Natural killer cell (primary cell): ENCODE measurements at regions not wholly inside any gene's neighbourhood (a gene's known extent, or its start where the extent isn't known, plus 50 kb on each side); places are given as distances from the start of the nearest gene placed in this dataset.
A peak's percentile ranks its signal among the peaks of the same experiment; 100 is the strongest.

Experiments used
- ATAC-seq, 3 donors: fragments of 150-1000 bp in 2 of 3; fragments of 200-7000 bp in 1 of 3; cut with Tn5 transposase; 1 replicate in 1 of 3; 2 replicates in 2 of 3; pipeline ENCODE4 v1.10.0; 2021; ENCODE audit warnings: mild to moderate bottlenecking in 2 of 3, moderate library complexity in 2 of 3
- DNase-seq, 2 donors: peaks; one replicate each; pipeline versions ENCODE4 v3.0.0 to v3.0.0-alpha.2; 2013 to 2021; ENCODE audit warnings: mixed read lengths in 1 of 2
- H3K27ac ChIP-seq: one replicate; pipeline ENCODE4 v1.5.1; 2013; ENCODE audit warnings: mild to moderate bottlenecking, low read length
- H3K27me3 ChIP-seq: one replicate; pipeline ENCODE4 v1.6.1; 2013; ENCODE audit warnings: low read length; ENCODE audit not compliant: control insufficient read depth, insufficient read depth
- H3K36me3 ChIP-seq: one replicate; pipeline ENCODE4 v1.6.1; 2013; ENCODE audit warnings: low read length; ENCODE audit not compliant: control insufficient read depth, insufficient read depth
- H3K4me1 ChIP-seq: one replicate; pipeline ENCODE4 v1.6.1; 2013; ENCODE audit warnings: low read length; ENCODE audit not compliant: control insufficient read depth, insufficient read depth
- H3K4me3 ChIP-seq: one replicate; pipeline ENCODE4 v1.5.1; 2013; ENCODE audit warnings: low read length
- H3K9me3 ChIP-seq: one replicate; pipeline ENCODE4 v1.6.1; 2013; ENCODE audit warnings: low read length; ENCODE audit not compliant: control insufficient read depth, insufficient read depth
- H3K27ac Mint-ChIP-seq, 2 donors: one replicate each; pipeline ENCODE4 v1.8.0; 2022; ENCODE audit warnings: mild to moderate bottlenecking in 2 of 2, mixed read lengths in 2 of 2, moderate library complexity in 1 of 2
- H3K27me3 Mint-ChIP-seq, 2 donors: one replicate each; pipeline ENCODE4 v1.8.0; 2022; ENCODE audit warnings: low read depth in 2 of 2, mixed read lengths in 2 of 2
- H3K36me3 Mint-ChIP-seq: one replicate; pipeline ENCODE4 v1.8.0; 2022; ENCODE audit warnings: mixed read lengths
- H3K4me1 Mint-ChIP-seq, 2 donors: one replicate each; pipeline ENCODE4 v1.8.0; 2022; ENCODE audit warnings: mixed read lengths in 2 of 2
- H3K4me3 Mint-ChIP-seq: one replicate; pipeline ENCODE4 v1.8.0; 2022; ENCODE audit warnings: mild to moderate bottlenecking, moderate library complexity, mixed read lengths
- H3K9me3 Mint-ChIP-seq, 2 donors: one replicate each; pipeline ENCODE4 v1.8.0; 2022; ENCODE audit warnings: mixed read lengths in 2 of 2
- WGBS: methylation state at CpG from one replicate; pipeline ENCODE4 v1.1.7; 2013; ENCODE audit warnings: missing lambda C conversion rate; ENCODE audit not compliant: insufficient coverage; 5-methylcytosine and 5-hydroxymethylcytosine counted together
- intact Hi-C: fragments of 100-400 bp; cut with micrococcal nuclease; formaldehyde crosslinking; loops from one replicate; pipeline ENCODE4 v1.14.2; 2022
- TF ChIP-seq, protein P1 (sequence below): fragments of 200-600 bp; IDR thresholded peaks from one replicate; pipeline ENCODE4 v1.8.0; 2022; ENCODE audit warnings: antibody characterized with exemption

DNA sequence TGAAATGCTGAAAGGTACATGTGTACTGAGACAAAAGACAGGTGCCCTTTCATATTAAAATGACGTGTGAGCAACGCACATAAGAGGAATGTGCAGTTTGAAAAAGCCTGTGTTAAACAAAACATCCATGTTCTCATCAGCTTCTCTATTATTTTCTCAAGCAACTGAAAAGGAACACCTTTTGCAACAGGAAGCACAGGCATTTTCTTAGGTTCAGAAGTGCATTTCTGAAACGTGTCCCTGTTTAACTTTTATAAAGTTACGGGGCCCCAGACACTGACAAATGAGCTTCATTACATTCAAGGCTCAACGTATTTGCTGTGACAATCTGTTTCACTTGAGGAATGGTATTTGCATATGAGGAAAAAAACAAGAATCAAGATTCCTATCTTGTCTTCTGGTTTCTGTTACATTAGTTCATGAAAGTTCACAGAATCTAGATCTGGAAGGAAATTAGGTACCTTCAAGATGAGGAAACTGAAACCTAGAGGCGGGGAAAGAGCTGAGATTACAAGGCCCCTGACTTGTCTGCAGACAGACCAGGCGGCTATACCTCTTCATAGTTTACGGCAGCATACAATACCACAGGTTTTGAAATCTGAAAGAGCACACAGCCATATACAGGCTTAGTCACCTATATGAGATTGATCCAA is 431.7 kb downstream of the KLF12 start:
- Mint-ChIP-seq H3K36me3 (peaks cover 6% of the 10 kb centered on the region), H3K9me3 (no peaks in the 10 kb centered on the region), H3K27ac (peak overlapping the region; percentile 77 to 78), H3K4me3 (peak overlapping the region; percentile 28), H3K27me3 (no peaks in the 10 kb centered on the region), H3K4me1 (peaks cover 13 to 34% of the 10 kb centered on the region in 2 donors)
- TF ChIP-seq, protein P1, sequence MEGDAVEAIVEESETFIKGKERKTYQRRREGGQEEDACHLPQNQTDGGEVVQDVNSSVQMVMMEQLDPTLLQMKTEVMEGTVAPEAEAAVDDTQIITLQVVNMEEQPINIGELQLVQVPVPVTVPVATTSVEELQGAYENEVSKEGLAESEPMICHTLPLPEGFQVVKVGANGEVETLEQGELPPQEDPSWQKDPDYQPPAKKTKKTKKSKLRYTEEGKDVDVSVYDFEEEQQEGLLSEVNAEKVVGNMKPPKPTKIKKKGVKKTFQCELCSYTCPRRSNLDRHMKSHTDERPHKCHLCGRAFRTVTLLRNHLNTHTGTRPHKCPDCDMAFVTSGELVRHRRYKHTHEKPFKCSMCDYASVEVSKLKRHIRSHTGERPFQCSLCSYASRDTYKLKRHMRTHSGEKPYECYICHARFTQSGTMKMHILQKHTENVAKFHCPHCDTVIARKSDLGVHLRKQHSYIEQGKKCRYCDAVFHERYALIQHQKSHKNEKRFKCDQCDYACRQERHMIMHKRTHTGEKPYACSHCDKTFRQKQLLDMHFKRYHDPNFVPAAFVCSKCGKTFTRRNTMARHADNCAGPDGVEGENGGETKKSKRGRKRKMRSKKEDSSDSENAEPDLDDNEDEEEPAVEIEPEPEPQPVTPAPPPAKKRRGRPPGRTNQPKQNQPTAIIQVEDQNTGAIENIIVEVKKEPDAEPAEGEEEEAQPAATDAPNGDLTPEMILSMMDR, result no peak
- intact Hi-C loops, result no loop called here
- Histone ChIP-seq H3K4me1 (no peaks in the 10 kb centered on the region), H3K4me3 (no peak overlapping the region), H3K36me3 (peaks cover 12% of the 10 kb centered on the region), H3K27ac (peak overlapping the region; percentile 56), H3K27me3 (no peaks in the 10 kb centered on the region), H3K9me3 (no peaks in the 10 kb centered on the region)
- DNase-seq (peak in 1 of 2 donors; percentile 79), ATAC-seq (peak; percentile 34 to 89 (median 73))
- WGBS, result 60% methylated on average over 8 of the region's 8 CpGs

DNA sequence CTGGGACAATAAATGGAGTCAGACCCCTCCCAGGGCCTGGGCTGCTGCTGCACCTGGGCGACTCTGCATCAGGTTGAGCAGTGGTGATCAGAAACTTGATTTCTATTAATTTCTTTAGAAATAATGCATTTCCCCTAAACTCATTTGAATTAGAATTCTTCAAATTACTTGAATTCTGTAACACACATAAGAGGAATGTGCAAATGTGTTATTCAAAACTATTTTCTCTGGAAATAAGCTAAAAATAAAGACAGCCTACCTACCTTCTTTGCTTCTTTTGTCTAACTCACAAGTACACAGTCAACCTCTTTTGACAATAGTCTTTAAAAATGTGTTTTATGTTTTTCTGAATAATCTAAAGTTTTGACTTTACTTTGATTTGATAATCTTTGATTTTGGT is 433.0 kb downstream of the KLF12 start:
- intact Hi-C loops, result no loop called here
- no peak overlapping the region for H3K4me3 ChIP-seq
- no peak overlapping the region for H3K27ac ChIP-seq
- ATAC-seq (no peak), DNase-seq (no peak)
- H3K27ac Mint-ChIP-seq, result peak overlapping the region in 1 of 2 donors; percentile 78
- TF ChIP-seq, protein P1, result no peak
- H3K9me3 Mint-ChIP-seq, result no peaks in the 10 kb centered on the region
- no peaks in the 10 kb centered on the region for H3K4me1 ChIP-seq
- H3K27me3 Mint-ChIP-seq, result no peaks in the 10 kb centered on the region
- H3K27me3 ChIP-seq, result no peaks in the 10 kb centered on the region
- no peaks in the 10 kb centered on the region for H3K36me3 Mint-ChIP-seq
- peaks cover 19 to 34% of the 10 kb centered on the region in 2 donors for H3K4me1 Mint-ChIP-seq
- 92% methylated on average over 1 of the region's 1 CpG for WGBS
- H3K4me3 Mint-ChIP-seq, result no peak overlapping the region
- H3K36me3 ChIP-seq, result peaks cover 7% of the 10 kb centered on the region
- no peaks in the 10 kb centered on the region for H3K9me3 ChIP-seq

DNA sequence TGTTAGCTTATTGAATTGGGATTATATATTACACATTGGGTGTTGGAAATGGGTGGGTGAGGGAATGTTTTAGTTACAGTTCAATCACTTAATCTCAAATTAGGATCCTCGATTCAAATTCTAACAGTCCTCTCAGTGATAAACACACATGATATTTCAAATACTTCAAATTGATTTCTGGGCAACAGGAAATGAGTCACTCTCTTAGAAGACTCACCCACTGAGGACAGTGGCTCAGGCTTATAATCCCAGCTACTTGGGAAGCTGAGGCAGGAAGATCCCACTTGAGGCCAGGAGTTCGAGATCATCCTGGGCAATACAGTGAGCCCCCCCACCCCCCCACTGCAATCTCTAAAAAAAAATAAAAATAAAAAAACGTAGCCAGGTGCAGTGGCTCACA is 435.3 kb downstream of the KLF12 start:
- ATAC-seq (no peak), DNase-seq (no peak)
- H3K9me3 ChIP-seq, result no peaks in the 10 kb centered on the region
- TF ChIP-seq, protein P1, result no peak
- WGBS, result 82% methylated on average over 2 of the region's 3 CpGs
- H3K36me3 ChIP-seq, result peaks cover 25% of the 10 kb centered on the region
- Mint-ChIP-seq H3K4me1 (peaks cover 19 to 26% of the 10 kb centered on the region in 2 donors), H3K27ac (no peak overlapping the region), H3K27me3 (no peaks in the 10 kb centered on the region), H3K9me3 (no peaks in the 10 kb centered on the region), H3K36me3 (peaks cover 10% of the 10 kb centered on the region), H3K4me3 (no peak overlapping the region)
- H3K27me3 ChIP-seq, result no peaks in the 10 kb centered on the region
- no peak overlapping the region for H3K27ac ChIP-seq
- H3K4me1 ChIP-seq, result no peaks in the 10 kb centered on the region
- intact Hi-C loops, result no loop called here
- H3K4me3 ChIP-seq, result no peak overlapping the region

DNA sequence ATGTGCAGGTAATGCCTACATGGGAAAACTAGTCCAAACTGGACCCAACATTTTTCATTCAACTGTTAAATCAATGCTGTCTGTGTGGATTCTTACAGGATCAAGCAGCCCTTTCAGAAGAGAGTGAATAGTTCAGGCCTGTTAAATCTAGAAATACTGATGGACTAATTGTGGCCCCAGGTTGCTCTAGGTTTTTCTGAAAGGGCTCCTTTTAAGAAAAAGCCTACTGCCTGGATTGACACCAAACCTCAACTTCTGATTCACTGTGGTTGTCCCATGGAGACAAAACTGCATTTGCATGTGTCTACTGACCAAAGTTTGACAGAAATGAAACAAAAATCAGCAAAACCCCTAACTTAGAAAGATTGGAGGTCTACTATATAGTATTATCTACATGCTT is 437.0 kb downstream of the KLF12 start:
- no peaks in the 10 kb centered on the region for H3K27me3 Mint-ChIP-seq
- H3K4me1 Mint-ChIP-seq, result peaks cover 18 to 24% of the 10 kb centered on the region in 2 donors
- no peak for DNase-seq
- H3K36me3 Mint-ChIP-seq, result peaks cover 16% of the 10 kb centered on the region
- Histone ChIP-seq H3K4me3 (no peak overlapping the region), H3K27me3 (no peaks in the 10 kb centered on the region), H3K4me1 (no peaks in the 10 kb centered on the region), H3K36me3 (peaks cover 39% of the 10 kb centered on the region), H3K27ac (no peak overlapping the region), H3K9me3 (no peaks in the 10 kb centered on the region)
- TF ChIP-seq, protein P1, result no peak
- no peak for ATAC-seq
- no peak overlapping the region for H3K4me3 Mint-ChIP-seq
- intact Hi-C loops, result no loop called here
- peak overlapping the region; percentile 37 to 77 for H3K27ac Mint-ChIP-seq
- no peaks in the 10 kb centered on the region for H3K9me3 Mint-ChIP-seq
